Amygdala (tissue), 56 donors: ENCODE measurements at regions not wholly inside any gene's neighbourhood (a gene's known extent, or its start where the extent isn't known, plus 50 kb on each side); places are given as distances from the start of the nearest gene placed in this dataset.

Experiments used
- DNase-seq, 56 donors: peaks; one replicate each; lab custom pipeline; 2025; lab: John Stamatoyannopoulos, UW

GRCh38 chr12:111163422-111163821, 205.5 kb downstream of the PHETA1 start:
- DNase-seq, result no peak

DNA sequence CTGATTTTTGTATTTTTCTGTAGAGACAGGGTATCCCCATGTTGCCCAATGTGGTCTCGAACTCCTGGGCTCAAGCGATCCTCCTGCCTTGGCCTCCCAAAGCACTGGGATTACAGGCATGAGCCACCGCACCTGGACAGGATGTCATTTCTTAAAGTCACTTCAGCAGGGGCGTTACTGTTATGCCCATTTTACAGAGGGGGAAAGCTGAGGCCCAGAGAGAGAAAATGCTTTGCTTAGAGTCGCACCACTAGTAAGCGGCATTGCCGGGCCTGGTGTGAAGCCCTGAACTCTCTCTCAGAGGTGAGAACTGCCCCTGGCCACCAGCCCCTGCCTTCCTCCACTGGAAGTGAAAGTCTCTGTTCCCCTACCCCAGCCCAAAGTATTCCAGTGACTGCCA, 207.0 kb downstream of the PHETA1 start:
- DNase-seq, result no peak

DNA sequence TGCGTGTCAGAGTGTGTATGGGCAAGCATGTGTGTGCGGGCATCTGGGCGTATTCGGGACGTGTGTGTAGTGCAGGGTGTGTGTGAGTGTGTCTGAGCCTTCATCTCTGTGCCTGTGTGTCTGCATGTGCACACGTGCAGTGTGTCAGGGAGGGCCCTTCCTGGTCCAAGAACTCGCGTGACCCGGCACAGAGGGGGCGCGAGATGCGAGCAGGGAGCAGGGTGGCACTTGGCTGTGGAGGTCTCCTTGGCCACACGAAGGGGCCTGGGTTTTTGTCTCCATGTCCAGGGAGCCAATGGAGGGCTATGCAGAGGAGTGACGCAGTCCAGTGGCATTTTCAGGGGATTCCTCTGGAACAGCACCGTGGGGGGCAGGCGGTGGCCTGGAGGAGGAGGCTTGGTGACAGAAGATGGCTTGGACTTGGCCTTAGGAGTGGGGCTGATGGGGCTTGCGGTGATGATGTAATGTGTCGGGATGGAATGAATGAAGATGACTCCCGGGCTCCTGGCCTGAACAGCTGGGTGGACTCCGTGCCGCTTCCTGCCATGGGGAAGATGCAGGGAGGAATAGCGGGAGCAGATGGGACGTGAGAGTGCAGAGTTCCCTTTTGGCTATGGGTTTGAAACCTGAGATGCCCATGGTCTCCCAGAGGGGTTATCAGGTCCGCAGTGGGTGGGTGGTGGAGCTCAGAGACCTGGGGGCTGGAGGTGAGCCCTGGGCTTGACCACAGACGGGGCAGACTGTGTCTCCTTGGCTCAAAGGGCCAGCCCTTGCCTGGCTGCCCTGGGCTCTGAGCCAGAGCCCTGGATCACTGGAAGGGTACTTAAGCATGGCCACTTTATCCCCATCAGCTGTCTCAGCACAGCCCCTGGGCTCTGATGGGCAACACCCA, 208.3 kb downstream of the PHETA1 start:
- DNase-seq, result no peak

DNA sequence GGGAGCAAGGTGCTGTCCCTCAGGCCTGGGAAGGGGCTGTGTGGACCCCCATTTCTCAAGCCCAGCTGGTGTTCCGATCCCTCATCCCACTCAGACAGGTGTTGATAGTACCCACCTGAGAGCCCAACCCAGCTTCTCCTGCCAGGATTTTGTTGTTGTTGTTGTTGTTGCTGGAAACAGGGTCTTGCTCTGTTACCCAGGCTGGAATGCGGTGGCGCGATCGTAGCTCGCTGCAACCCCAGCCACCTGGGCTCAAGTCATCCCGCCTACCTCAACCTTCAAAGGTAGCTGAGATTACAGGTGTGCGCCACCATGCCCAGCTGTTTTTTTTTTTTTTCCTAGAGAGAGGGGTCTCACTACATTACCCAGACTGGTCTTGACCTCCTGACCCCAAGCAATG, 209.9 kb downstream of the PHETA1 start:
- no peak for DNase-seq

DNA sequence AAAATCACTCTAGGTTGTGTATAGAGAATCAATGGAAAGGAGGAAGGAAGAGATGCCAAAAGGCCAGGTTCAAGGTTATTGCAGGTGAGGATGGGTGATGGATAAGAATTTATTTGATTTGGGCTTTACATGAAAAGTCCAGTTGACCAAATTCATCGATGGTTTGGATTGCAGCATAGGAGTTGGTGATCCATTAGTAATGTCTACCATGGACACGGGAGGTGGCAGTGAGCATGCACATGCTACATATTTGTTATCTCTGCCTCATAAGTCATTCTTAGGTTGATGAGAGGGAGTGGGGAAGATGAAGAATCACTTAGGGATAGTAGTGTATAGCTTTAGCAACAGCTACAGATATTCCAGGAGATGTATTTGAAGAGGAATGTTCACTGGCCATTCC, 211.4 kb downstream of the PHETA1 start:
- no peak for DNase-seq

- DNase-seq, result no peak
Measured at GRCh38 chr12:111156304-111156703, 212.6 kb downstream of the PHETA1 start.

- DNase-seq, result no peak
Measured at GRCh38 chr12:111155521-111155920, 213.4 kb downstream of the PHETA1 start.

- DNase-seq, result no peak
Measured at GRCh38 chr12:111155020-111155419, 213.9 kb downstream of the PHETA1 start.

DNA sequence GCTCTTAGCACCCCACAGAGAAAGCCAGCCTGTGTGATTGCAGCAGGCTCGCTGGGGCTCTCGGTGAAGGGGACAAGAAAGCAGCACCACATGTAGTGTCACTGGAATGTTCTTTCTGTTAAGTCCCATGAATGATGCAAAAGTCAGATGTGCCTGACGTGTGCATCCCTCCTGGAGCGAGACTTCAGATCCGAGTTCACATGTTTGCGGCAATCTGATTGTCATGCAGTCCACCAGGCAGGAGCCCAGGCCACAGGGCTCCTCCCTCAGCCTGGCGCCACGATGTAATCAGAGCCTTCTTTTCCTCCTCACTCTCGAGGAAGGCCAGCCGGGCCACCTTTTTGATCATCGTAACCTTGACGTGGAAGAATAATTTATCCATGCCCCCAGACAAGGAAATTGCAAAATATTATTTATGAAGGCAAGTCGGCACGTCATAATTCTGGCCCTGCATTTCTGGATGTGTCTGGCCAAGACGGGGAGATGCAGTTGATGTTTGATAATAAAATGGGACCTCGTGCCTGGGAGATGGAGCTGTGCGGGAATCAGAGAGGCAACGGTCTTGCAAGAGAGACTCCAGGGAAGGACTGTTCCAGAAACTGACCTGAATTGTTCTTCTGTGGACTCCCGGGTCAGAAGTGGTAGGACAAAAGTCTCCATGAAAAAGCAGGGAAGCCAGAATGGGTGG, 214.6 kb downstream of the PHETA1 start:
- DNase-seq, result no peak

DNA sequence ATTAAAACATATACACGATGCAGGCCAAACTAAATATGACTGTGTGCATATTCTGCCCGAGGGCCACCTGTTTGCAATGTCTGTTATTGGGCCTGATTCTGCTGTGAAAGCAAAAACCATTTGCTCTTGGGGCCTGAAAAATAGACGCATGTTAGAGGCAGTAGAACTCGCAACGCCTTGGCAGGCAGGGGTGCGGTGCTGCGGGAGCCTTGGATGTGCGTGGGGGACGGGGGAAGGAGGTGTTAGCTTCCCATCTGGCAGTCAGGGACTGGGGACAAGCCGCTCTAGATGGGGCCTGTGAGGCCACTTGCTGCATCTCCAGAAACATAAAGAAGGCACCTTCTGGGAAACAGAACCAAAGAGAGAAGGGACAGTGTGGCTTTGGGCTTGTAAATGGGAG, 216.3 kb downstream of the PHETA1 start:
- peak in 14 of 56 donors; percentile 6 to 49 (median 14) for DNase-seq

GRCh38 chr12:111150921-111151840, 217.7 kb downstream of the PHETA1 start:
- no peak for DNase-seq

- peak in 1 of 56 donors; percentile 12 for DNase-seq
Measured at GRCh38 chr12:111150360-111150759, 218.5 kb downstream of the PHETA1 start.

DNA sequence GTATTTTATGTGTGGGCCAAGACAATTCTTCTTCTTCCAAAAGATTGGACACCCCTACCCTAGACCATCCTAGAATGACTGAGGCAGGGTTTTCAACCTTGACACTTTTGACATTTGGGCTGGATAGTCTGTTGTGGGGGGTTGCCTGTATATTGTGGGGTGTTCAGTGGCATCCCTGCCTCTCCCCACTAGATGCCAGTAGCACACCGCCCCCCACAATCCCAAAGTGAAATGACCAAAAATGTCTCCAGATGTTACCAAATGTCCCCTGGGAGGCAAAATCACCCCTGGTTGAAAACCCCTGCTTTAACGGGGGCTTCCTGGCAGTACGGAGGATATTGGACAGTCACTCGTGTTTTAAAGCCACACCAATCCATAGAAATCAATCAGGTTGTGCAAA, 219.6 kb downstream of the PHETA1 start:
- no peak for DNase-seq

DNA sequence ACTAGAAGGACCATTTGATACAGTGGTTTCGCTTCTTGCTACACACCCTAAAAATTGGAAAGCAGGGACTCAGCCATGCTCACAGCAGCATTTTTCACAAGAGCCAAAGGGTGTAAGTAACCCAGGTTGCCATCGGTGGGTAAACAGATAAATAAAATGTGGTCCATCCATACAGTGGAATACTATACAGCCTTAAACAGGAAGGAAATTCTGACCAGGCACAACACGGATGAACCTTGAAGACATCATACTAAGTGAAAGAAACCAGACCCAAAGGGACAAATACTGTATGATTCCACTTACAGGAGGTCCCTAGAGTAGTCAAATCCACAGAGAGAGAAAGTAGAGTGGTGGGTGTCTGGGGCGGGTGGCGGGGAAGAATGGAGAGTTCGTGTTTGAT, 220.9 kb downstream of the PHETA1 start:
- no peak for DNase-seq

DNA sequence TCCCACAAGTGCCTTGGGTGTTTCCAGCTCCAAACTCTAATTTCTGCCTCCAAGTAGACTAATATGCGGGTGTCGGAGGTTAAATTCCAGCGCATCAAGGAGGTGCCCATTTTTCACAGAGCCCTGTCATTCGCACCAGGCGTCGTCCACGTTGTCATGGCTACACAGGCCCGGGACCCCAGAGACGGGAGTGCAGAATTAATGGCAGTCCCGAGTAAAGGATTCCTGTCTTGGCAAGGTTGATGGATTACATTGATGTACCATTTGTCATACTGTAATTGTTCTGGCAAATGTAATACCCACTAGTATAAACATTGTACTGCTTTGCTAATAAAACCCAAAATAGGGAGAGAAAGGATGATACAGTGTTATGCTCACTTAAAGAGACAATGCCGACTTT, 222.9 kb upstream of the MYL2 start:
- DNase-seq, result no peak

DNA sequence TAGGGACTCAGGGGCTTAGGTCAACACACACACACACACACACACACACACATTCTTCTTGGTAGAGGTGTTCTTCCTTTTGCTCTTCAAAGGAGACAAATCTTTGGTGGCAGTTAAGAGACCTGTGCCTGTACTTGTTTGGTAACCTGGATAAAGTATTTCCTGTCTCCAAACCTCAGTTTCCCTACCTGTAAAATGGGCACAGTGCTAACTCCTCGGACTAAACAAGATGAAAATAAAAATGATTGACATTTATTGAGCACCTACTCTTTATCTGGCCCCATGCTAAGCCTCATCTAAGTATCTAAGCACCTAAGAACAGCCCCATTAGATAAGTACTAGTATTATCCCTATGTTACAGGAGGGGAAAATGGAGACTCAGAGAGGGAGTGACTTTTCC, 220.8 kb upstream of the MYL2 start:
- no peak for DNase-seq

DNA sequence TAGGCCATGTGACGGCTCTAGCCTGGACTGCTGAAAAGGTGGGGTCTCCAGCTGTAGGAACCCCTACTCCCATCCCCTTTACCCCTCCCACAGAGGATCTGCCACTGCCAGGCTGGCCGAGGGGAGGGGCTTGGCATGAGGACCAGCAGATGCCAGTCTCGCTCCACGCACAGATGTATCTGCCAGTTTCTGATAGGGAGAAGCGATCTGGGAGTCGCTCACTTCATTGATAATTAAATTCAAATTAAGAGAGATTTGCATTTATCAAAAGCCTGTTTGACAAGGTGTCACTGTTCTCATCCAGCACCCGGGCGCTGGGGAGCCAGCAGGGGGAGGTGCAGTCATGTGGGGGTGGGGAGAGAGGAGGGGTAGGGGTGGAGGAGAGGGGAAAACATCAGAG, 217.6 kb upstream of the MYL2 start:
- DNase-seq, result no peak

- DNase-seq, result no peak
Measured at GRCh38 chr12:111135293-111135832, 215.0 kb upstream of the MYL2 start.

- no peak for DNase-seq
Measured at GRCh38 chr12:111130336-111130735, 210.0 kb upstream of the MYL2 start.

GRCh38 chr12:111129149-111129767, 208.9 kb upstream of the MYL2 start:
- no peak for DNase-seq
